ENCODE measurements at regions not wholly inside any gene's neighbourhood (a gene's known extent, or its start where the extent isn't known, plus 50 kb on each side); places are given as distances from the start of the nearest gene placed in this dataset.

- no peak for DNase-seq (ENCODE audit: low read depth)
These were observed 229.9 kb downstream of the ACKR3 start for GRCh38 chr2:236799391-236800026.

DNA sequence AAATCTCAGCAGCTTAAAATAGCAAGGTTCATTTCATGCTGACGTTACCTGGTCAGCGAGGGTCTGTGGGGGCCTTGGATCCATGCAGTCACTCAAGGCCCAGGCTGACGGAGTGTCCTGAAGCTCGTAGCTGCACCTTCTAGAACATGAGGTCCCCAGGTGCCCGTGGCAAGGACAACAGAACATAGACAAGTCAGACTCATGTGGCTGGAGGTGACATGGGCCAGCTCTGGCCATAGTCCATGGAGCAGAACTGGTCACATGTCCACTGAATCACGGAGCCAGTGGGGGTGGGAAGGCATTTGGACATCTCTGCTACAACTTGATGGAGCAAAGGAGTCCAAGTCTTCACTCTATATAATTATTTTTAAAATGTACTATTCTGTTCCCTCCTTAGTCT, 233.2 kb downstream of the ACKR3 start:
- DNase-seq (ENCODE audit: low read depth): no peak

GRCh38 chr2:236803621-236804020, 234.0 kb downstream of the ACKR3 start:
- DNase-seq (ENCODE audit: low read depth): no peak

DNA sequence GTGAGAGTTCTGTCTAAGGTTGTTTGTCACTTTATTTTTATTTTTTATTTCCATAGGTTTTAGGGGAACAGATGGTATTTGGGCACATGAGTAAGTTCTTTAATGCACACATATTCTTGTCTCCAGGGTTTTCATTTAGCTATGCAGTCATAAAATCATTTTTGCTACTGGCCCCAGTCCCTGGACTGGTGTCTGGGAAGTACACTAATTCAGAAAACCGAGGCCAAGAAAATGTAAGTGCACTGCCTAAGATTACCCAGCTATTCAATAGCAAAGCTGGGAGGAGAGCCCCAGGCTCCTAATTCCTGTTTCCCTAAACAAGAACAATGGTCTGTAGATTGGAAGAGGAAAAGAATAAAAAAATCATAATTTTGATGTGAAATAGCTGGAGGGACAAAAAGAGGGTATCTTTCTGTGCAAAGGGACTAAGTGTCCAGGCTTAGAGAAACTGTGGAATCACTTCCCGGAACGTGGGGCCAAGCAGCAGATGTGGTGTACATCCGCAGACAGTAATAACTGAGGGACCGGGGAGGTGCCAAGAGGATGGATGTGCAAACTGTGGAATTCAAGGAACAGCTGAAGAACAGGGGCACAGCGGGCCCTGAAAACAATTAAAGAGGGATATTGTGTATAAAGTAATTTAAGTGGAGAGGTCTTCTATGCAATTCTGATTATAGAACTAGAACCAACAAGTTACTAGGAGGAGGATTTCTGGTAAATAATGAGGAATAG, 236.3 kb downstream of the ACKR3 start:
- no peak for DNase-seq (ENCODE audit: low read depth)

DNA sequence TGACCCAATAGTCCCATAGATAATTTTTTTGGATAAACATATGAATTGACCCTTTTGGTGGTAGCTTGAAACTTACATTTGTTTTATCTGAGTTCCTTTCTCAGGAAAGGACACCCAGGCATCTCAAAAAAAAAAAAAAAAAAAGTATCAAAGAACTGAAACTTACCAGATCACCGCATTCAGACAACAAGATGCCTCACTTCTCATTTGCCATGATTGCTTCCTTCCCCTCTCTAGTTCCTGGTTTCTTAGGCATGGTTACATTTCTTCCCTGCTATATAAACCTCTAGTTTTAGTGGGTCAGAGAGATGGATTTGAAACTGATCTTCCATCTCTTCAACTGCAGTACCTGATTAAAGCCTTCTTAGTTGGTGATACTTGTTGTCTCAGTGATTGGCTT, 240.1 kb downstream of the ACKR3 start:
- no peak for DNase-seq (ENCODE audit: low read depth)

DNA sequence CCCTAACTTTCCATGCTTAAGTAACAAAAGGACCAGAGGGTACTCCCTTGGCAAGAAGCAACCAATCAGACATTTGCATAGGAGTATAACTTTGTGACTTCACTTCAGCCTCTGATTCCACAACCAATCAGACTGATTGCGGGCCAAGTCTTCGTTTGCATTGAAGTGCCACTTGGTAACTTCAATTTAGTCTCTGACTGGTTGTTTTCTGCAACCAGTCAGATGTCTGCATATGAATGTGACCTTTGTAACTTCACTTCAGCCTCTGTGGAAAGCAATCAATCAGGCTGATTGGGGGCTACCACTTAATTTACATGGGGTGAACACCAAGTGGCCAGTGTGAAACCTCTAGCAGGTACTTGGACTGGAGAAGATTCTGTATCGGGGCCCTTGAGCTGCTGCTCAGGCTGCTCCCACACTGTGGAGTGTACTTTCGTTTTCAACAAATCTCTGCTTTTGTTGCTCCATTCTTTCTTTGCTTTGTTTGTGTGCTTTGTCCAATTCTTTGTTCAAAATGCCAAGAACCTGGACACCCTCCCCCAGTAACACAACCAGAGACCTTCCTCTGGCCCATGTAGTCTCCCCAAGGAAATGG, 241.5 kb downstream of the ACKR3 start:
- no peak for DNase-seq (ENCODE audit: low read depth)

DNA sequence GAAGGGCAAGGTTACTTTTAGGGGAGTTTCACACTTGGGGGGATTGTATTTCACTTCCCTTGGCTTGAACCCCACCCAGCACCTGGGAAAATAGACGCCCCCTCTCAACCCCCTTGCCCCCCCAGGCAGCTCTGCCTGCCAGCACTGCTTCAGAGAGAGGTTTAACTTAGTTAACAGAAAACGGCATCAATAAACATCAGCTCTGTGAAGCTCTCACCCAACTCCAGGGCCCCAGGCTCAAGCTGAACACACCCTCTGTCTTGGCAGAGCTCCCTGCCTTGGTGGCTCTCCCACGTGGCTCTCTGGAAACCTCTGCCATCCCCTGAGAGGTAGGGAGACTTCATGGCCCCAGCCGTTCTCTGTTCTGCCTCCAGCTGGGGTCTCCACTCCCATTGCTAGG, 244.1 kb downstream of the ACKR3 start:
- DNase-seq (ENCODE audit: low read depth): no peak

DNA sequence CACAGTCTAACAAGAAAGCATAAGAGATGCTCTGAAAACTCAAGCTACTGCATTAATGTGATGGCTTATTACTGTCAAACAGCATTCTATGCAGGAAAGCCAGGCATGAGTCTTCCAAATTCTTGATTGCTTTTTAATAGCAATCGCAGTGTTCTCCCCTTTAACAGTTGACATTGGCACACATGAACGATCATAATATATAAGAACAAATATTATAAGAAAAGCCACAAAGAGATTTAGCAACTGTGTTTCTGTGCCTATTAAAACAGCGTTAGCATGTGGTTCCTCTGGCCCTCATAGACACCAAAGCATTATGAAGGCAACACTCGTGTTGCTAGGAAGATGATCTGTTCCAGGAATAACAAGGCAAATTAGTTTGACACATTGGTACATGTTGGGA, 245.0 kb downstream of the ACKR3 start:
- no peak for DNase-seq (ENCODE audit: low read depth)

GRCh38 chr2:236815746-236816145, 246.1 kb downstream of the ACKR3 start:
- no peak for DNase-seq (ENCODE audit: low read depth)

- no peak for DNase-seq (ENCODE audit: low read depth)
These were observed 246.9 kb downstream of the ACKR3 start for GRCh38 chr2:236816197-236817170.

DNA sequence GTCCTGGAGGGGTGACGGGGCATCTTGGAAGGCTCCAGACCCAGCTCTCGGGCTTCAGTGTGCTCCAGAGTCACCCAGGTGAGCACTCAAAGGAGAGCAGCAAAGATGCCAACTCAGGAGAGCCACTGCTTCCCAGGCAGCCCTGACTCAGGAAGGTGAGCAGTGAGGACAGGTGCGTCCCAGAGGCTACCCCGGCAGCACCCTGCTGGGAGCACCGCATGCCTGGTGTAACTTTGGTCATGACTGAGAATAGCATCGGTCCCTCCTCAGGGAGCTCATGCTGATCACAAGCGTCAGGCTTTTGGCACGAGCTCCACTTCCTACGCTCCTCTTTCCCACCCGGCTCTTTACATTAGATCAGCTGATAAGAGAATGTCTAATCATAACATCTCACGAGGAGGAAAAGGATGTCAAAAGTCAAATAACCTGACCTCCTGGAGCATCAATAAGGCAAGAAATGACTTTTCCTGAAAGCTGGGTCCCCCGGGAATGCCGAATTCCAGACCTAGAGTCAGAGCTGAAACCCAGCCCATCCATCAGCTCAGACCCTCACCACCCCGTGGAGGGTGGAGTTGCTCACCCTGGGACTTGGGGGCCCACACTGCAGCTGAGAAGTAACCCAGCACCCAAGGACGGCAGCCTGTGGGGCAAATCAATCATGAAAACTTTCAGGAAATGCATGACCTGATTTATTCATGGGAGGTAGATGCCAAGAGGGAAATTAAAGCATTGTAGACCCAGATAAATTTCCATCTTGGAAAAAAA, 248.8 kb downstream of the ACKR3 start:
- DNase-seq (ENCODE audit: low read depth): no peak

DNA sequence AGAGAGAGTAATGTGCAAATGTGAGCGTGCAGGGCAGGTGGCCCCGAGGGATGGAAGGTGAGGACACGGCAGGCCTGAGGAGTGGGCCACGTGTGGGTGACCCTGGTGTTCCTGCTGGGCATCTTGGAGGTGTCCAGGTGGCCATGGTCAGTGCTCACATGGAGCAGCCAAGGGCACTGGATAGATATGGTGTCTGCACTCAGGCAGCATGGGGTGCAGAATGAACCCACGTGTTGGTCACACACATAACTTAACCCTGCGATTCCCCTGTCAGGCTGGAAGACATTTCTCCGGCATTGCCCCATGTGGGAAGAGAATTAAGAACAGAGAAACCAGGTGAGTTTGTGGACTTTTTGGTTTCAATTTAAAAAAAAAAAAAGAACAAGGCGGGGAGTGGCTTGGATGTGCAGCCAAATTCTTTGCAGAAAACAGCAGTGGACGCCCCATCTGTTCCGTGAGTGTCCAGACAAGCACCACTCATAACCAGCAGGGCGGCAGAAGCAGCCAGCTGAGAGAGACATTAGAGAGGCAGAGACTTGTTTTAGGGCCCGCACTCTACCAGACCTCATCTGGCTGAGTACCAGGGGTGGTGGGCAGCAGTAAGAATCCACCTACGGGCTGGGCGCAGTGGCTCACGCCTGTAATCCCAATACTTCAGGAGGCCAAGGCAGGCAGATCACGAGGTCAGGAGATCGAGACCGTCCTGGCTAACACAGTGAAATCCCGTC, 249.8 kb downstream of the ACKR3 start:
- no peak for DNase-seq (ENCODE audit: low read depth)

DNA sequence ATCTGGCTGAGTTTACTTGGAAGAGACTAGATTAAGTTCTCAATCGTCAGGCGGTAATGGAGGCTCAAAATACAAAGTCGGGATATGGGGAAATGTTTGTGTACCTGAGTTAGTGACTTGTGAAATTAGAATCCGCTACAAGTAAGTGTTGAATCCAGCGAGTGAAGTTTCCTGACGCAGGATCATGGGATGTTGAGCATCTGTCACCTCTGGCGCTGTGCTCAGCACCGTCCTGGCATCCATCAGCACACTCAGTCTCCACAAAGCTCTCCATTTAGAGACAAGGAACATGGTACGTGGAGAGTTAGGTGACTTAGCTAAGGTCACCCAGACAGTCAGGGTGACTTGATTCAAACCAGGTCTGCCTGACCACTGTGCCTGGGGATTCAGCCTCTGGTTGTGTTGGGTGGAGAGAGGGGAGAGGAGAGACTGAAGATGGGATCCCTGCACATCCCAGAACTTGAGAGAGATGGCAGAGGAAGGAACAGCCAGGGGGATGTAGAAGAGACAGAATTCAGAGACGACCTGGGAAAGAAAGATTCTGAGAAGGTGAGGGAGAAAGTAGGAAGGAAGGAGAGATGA, 251.2 kb downstream of the ACKR3 start:
- no peak for DNase-seq (ENCODE audit: low read depth)

DNA sequence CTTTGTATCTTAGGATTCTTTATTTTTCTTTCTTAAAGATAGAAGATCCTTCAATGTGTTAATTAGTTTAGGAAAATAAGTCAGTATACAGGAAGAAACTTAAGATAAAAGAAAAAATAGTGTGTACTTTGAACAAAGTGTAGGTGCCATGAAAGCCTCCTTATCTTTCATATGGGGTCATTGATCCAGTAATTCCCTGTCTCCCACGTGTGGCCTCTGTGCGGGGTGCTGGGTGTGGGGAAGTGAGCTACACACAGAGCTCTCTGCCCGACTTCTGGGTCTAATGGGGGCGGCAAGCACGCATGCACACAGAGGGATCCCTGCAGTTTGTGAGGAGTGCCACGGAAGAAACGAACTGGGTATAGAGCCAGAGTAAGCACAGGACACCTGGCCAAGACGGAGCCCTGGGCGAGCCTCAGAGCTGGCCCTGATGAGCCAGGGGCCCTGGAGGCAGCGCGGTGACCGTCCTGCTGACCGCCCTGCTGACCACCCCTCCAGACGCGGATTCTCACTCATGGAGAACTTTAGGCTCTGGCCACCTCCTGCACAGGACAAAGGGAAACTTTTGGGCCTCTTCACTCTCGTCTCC, 253.5 kb downstream of the ACKR3 start:
- no peak for DNase-seq (ENCODE audit: low read depth)

GRCh38 chr2:236823963-236824362, 254.3 kb downstream of the ACKR3 start:
- no peak for DNase-seq (ENCODE audit: low read depth)

- DNase-seq (ENCODE audit: low read depth): no peak
These were observed 255.2 kb downstream of the ACKR3 start for GRCh38 chr2:236824836-236825235.

- DNase-seq (ENCODE audit: low read depth): no peak
These were observed 256.4 kb downstream of the ACKR3 start for GRCh38 chr2:236825989-236826510.

- DNase-seq (ENCODE audit: low read depth): no peak
These were observed 257.1 kb downstream of the ACKR3 start for GRCh38 chr2:236826606-236827156.

DNA sequence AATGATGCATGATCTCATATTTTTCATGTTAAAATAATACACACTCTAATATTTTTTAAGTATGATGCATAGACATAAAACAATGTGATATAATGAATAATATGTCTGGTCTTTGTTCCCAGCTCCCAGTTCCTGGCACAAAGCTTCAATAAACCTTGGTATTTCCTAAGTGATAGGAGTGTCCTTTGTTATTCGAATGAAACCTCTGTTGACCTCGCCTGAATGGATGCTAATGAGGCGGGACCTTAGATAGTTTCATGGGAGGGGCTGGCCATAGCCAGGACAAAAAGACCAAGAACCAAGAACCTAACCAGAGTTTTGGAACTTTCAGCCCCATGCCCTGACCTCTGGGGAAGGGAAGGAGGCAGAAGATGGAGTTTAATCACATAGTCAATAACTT, 257.7 kb upstream of the COPS8 start:
- no peak for DNase-seq (ENCODE audit: low read depth)

DNA sequence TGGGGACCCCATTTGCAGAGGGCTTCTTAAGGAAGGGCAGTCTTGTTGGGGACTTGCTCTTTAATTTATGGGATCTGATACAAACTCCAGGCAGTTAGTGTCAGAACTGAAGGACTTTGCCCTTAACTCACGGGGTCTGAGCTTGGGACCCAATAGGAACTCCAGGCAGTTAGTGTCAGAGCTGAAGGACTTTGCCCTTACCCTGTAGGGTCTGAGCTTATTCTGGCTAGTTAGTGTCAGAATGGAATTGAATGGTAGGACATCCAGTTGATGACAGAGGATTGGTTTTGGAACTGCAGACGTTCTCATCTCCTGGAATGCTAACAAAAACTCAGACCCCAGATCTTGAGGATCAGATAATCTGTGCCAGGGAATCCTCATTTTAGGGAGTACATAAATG, 256.9 kb upstream of the COPS8 start:
- no peak for DNase-seq (ENCODE audit: low read depth)

Measured in stimulated activated CD8-positive, alpha-beta memory T cell treated with anti-CD3 and anti-CD28 coated beads, Interleukin-4, amount 100 ng/mL, for 24 hours (primary cell).